Kasumi-1 (cell line): ENCODE measurements at regions not wholly inside any gene's neighbourhood (a gene's known extent, or its start where the extent isn't known, plus 50 kb on each side); places are given as distances from the start of the nearest gene placed in this dataset.
"Not testable (repeated sequence)": the region's sequence is repeated elsewhere in the genome, so short reads cannot be mapped to it uniquely, and the experiment has no call there.

Experiments used
- DNase-seq, 2 experiments: peaks; one replicate each; lab custom pipeline; 2025; lab: John Stamatoyannopoulos, UW

DNA sequence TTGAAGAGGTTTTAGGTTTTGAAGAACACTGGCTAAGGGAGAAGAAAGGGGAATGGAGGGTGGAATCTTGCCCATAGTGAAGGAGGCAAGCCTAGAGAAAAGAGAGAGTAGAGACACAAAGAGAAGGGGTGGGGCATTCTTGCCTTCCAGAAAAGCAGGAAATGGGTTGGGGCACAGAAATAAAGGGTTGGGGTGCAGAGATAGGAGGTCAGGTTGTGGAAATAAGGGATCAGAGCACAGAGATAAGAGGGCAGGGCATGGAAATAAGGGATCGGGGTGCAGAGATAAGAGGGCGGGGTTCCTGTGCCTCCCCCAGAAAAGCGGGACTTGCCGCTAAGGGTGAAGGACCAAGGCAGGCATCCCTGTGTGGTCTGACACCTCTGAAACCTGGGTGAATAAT, 69.9 kb downstream of the ALG1L2 start:
- DNase-seq: not testable (repeated sequence)

DNA sequence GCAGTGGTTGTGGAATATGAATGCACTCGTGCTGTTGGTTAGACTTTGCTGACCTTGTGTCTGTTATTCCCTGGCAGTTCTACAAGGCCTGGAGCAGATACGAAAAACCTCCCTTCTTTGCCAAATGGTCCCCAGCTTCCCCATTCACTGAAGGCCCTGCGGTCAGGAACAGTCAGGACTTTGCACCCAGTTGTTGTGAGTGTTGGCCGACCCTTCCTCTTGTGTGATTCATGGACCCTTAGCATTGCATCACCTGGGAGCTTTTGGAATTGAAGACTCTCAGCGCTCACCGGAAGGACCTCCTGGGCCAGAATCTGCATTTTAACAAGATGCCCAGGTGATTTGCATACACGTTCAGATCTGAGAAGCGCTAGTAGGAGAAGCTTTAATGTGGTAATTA, 71.6 kb downstream of the ALG1L2 start:
- DNase-seq: not testable (repeated sequence)

DNA sequence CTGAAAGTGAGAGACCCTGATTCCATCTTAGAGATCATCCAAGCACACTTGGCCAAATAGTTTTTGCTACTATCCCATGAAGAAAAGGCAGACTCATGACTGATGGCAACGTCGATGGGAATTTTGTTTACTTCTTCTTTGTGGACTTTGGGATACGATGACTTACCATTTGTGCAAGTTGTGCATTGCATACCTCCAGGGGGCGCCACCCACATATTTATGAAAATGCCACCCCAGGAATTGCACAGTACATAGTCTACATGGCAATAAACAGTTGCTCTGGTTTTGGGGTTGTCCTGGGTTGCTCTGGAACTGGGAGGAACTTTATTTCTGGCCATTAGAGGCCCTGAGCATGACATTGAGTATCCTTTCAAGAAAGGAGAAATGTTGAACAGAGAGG, 73.8 kb downstream of the ALG1L2 start:
- DNase-seq: peak in 1 of 2 experiments; percentile 2

- DNase-seq: not testable (repeated sequence)
These were observed 85.2 kb downstream of the ALG1L2 start for GRCh38 chr3:130166856-130167255.

GRCh38 chr3:130175195-130175594, 93.6 kb downstream of the ALG1L2 start:
- DNase-seq: not testable (repeated sequence)

DNA sequence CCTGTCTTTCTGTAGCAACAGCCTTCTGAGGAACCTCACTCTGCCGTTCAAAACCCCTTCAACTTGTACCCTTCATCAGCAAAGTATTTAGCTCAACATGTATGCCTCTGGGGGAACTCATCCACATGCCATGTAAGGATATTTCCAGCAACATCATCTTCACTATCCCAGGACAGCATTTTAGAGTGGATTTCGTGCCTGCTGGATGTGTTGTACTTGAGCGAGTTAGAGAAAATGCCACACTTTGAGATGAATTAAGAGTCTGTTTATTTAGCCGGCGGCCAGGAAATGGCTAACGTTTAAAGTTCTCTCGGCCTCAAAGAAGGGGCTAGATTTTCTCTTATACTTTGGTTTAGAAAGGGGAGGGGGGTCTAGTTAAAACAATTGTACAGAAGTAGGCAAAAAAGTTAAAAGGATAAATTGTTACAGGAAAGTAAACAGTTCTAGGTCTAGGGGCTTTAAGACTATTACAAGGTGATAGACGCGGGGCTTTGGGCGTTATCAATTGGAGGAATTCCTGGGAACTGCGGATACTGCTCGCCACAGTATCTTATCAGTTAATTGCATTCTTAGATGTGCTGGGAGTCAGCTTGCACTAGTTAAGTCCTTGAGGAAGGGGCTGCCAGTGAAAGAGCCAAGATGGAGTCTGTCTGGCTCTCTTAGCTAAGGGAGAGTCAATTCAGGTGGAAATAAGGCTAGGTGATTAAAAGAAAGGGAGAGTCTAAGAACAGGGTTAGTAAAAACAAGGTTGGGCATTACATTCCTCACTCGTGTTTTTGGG, 95.0 kb downstream of the ALG1L2 start:
- DNase-seq: not testable (repeated sequence)

DNA sequence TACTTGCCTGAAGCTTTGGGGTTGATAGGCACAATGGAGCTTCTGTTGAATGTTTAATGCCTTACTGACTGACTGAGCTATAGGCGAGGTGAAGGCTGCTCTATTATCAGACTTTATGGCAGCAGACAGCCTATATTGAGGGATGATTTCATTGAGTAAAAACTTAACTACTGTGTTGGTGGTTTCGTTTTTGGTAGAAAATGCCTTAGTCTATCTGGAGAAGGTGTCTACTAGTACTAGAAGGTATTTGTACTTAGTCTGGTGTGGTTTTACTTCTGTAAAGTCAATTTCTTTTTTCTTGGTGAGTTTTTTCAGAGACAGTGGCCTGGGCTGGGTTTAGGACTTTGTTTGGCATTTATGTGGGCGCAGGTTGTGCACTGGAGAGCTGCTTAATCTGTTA, 97.2 kb downstream of the ALG1L2 start:
- not testable (repeated sequence) for DNase-seq

GRCh38 chr3:130179353-130179970, 97.8 kb downstream of the ALG1L2 start:
- peak; percentile 64 to 80 for DNase-seq

DNA sequence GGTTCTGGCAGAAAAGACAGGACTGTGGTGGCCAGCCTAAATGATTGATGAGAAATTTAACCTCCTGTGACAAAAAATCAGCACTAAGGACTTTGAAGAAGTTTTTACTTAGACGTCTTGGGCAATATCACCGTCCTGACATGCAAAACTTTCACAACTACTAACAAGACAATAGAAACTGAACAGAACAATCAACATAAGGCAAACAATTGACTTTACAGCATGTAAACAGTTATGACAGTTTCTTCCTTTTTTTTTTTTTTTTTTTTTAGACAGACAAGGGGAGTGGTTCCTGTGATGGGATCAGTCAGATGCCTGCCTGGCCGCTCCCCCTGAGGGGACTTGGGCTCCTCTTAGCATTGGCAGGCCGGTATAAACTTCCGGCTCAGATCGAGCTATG, 100.8 kb downstream of the ALG1L2 start:
- not testable (repeated sequence) for DNase-seq

DNA sequence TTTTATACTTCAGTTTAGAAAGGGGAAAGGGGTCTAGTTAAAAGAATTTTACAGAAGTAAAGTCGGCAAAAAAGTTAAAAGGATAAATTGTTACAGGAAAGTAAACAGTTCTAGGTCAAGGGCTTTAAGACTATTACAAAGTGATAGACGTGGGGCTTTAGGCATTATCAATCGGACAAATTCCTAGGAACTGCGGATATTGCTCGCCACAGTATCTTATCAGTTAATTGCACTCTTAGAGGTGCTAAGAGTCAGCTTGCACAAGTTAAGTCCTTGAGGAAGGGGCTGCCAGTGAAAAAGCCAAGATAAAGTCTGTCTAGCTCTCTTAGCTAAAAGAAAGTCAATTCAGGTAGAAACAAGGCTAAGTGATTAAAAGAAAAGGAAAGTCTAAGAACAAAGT, 102.1 kb downstream of the ALG1L2 start:
- not testable (repeated sequence) for DNase-seq

DNA sequence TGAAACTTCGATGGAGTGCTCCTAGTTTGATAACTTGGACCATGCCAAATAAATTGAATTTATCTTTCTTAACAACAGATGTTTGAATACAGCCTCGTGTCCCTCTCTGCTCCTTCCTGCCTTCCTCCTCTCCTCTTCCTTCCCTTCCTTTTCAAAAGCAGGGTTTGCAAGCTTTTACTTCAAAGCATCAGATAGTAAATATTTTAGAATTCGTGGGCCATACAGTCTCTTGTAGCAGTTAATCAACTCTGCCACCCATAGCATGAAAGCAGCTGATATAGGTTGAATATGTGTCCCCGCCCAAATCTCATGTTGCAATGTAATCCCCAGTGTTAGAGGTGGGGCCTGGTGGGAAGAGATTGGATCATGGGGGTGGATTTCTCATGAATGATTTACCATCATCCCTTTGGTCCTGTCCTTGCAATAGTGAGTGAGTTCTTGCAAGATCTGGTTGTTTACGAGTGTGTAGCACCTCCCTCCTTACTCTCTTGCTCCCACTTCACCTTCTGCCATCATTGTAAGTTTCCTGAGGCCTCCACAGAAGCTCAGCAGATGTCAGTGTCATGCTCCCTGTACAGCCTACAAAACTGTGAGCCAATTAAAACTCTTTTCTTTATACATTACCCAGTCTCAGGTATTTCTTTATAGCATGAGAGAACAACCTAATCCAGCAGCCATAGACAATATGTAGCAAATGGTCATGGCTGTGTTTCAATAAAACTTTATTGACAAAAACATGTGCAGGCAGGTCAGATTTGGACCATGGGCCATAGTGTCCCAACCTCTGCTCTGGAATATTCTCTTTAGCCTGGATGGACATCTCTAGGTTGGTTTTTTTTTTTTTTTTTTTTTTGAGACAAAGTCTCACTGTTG, 102.8 kb downstream of the ALG1L2 start:
- not testable (repeated sequence) for DNase-seq

GRCh38 chr3:130201272-130201671, 119.6 kb downstream of the ALG1L2 start:
- not testable (repeated sequence) for DNase-seq

DNA sequence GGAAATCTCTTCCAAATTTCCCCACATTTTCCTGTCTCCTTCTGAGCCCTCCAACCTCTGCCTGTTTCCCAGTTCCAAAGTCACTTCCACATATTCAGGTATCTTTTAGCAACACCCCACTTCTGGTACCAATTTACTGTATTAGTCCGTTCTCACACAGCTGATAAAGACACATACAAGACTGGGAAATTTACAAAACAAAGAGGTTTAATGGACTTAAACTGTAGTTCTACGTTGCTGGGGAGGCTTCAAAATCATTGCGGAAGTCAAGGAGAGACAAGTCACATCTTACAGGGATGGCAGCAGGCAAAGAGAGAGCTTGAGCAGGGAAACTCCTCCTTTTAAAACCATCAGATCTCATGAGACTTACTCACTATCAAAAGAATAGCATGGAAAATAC, 122.0 kb downstream of the ALG1L2 start:
- not testable (repeated sequence) for DNase-seq

DNA sequence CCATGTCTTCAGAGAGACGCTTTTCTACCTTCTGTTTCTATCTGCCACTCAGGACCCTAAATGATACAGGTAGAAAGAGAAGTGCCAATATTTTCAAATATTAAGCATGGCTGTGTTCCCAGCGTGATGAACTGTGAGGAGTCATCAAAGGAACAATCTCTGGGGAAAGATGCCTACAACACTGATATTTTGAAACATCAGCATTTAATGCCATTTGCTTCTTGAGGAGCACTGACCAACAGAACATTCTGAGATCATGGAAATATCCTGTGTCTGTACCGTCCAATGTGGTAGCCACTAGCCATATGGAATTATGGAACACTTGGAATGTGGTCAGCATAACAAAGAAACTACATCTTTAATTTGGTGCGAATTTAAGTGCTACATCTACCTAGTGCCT, 117.9 kb upstream of the COL6A5 start:
- no peak for DNase-seq

GRCh38 chr3:130242850-130243569, 102.5 kb upstream of the COL6A5 start:
- peak; percentile 13 to 46 for DNase-seq

- no peak for DNase-seq
These were observed 101.7 kb upstream of the COL6A5 start for GRCh38 chr3:130243808-130244207.

DNA sequence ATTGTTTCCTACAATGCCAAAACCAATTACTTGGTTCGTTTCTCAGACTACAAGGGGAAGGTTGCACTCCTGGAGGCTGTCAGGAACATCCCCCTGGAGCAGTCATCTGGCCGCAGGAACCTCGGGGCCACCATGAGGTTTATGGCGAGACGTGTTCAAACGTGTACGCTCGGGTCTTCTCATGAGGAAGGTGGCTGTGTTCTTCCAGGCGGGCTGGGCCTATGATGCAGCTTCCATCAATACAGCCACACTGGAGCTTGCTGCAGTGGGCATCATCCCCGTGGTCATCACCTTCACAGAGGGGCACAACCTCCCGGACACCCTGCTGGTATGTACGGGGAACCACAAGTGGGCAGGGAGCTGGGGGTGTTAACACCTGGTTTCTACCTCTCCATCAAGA, 94.5 kb upstream of the COL6A5 start:
- DNase-seq: no peak

- DNase-seq: no peak
These were observed 90.0 kb upstream of the COL6A5 start for GRCh38 chr3:130255442-130255841.

DNA sequence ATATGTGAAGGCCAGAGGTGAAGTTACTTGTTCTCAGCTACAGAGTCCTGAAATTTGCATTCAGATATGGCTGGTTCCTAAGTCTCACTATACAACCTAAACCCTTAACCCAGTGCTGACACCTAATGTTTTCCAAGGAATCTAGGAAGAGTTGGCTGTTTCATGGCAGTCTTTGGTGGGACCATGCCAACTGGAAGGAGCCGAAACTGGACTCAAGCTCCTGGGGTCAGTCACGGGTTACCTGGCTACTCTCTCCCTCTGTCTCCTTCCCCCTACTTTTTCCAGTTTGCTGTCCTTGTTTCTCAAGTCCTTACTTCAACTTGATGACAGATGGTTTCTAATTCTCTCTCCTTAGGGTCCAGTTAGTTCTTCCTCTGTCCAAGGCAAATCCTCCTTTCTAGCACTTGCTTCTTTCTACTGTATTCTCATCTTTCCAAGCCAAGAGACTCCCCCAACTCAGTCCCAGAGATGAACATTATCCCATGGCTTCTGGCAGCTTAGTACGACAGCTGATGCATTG, 88.6 kb upstream of the COL6A5 start:
- DNase-seq: no peak

GRCh38 chr3:130258532-130258952, 86.9 kb upstream of the COL6A5 start:
- no peak for DNase-seq

DNA sequence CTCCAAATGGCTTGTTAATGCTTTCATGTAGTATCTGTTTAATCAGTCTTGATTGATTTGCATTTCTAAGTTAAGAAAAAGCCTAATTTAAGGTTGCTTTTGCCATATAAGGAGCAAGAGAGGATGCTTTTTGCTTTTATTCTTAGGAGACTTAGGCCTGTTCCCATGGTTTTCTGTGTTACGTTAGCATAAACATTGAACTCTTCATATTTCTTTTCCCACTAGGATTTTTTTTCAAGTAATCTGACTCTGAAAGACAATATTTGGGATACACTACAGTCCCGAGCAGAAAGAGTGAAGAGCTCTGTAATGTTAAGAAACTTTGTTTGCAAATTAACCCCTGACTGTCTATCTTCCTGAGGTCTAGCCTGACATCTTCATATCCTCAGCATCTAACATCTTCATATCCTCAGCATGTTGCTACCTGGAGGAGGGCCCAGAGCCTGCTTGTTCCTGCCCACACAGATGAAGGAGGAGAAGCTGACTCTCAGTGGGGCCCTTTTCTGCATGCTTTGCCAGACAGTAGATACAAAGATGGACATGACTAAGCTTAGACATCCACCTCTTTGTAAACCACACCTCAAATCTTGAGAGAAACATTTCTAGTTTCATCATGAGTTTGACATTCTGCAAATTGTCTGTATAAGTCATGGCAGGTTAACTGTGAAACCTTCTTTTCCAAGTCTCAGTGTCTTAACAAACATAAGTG, 86.2 kb upstream of the COL6A5 start:
- no peak for DNase-seq
